GM12891 (cell line): ENCODE measurements at regions not wholly inside any gene's neighbourhood (a gene's known extent, or its start where the extent isn't known, plus 50 kb on each side); places are given as distances from the start of the nearest gene placed in this dataset.
A peak's percentile ranks its signal among the peaks of the same experiment; 100 is the strongest.
"Not testable (repeated sequence)": the region's sequence is repeated elsewhere in the genome, so short reads cannot be mapped to it uniquely, and the experiment has no call there.

Experiments used
- DNase-seq: peaks from one replicate; pipeline ENCODE4 v3.0.0; 2011; ENCODE audit warnings: low spot score; ENCODE audit not compliant: insufficient read length
- FAIRE-seq: peaks from 2 replicates; lab custom pipeline; 2011; peaks lifted over from hg19 to GRCh38; lab: Jason Lieb, UNC
- PAX5 ChIP-seq: IDR thresholded peaks from 2 replicates; pipeline ENCODE4 v1.6.1; 2011; ENCODE audit warnings: low read length, moderate library complexity, mild to moderate bottlenecking; ENCODE audit not compliant: insufficient read depth, severe bottlenecking
- POLR2A ChIP-seq: IDR thresholded peaks from 2 replicates; pipeline ENCODE4 v1.6.1; 2011; ENCODE audit warnings: low read depth, low read length, control low read depth
- POLR2AphosphoS5 ChIP-seq: IDR thresholded peaks from 2 replicates; pipeline ENCODE4 v1.6.1; 2011; ENCODE audit warnings: low read depth, low read length, control low read depth
- POU2F2 ChIP-seq: IDR thresholded peaks from 2 replicates; pipeline ENCODE4 v1.6.1; 2011; ENCODE audit warnings: low read depth, mild to moderate bottlenecking, control low read depth, low read length, moderate library complexity
- SPI1 ChIP-seq: IDR thresholded peaks from 2 replicates; pipeline ENCODE4 v1.6.1; 2011; ENCODE audit warnings: low read depth, low read length, control low read depth
- TAF1 ChIP-seq: IDR thresholded peaks from 2 replicates; pipeline ENCODE4 v1.6.1; 2011; ENCODE audit warnings: low read depth, low read length, control low read depth

DNA sequence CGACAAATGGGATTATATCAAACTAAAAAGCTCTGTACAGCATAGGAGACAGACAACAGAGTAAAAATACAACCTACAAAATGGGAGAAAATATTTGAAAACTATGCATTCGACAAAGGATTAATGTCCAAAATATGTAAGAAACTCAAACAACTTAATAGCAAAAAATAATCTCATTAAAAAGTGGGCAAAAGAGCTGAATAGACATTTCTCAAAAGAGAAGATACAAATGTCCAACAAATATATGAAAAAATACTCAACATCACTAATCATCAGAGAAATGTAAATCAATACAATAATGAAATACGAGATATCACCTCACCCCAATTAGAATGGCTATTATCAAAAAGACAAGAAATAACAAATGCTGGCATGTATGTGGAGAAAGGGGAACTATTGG is 272.9 kb downstream of the KLHL13 start:
- FAIRE-seq (no peak), DNase-seq (no peak)
- TF ChIP-seq TAF1 = no peak
- TF ChIP-seq SPI1 = no peak

DNA sequence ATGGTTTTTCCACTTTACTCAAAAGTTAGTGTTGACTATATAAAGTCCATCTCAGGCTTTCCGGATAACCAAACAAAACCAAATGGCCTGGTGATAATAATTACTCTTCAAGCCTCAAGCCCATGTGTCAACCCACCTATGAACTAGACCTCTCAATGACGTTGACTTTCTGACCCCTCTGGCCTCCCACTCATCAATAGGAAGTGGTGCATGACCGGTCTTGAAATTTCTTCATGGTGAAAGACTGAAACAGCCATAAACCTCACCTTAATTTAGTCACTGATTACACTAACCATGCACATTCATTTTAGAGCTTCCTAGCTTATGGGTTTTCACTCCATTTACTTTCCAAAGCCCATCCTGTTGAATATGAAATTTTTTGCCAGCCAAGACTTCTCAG is 276.0 kb downstream of the KLHL13 start:
- DNase-seq (no peak), FAIRE-seq (peak; percentile 80)
- TF ChIP-seq TAF1 = no peak
- no peak for TF ChIP-seq POLR2A
- no peak for TF ChIP-seq PAX5
- TF ChIP-seq POU2F2 = no peak
- no peak for TF ChIP-seq POLR2AphosphoS5
- no peak for TF ChIP-seq SPI1

DNA sequence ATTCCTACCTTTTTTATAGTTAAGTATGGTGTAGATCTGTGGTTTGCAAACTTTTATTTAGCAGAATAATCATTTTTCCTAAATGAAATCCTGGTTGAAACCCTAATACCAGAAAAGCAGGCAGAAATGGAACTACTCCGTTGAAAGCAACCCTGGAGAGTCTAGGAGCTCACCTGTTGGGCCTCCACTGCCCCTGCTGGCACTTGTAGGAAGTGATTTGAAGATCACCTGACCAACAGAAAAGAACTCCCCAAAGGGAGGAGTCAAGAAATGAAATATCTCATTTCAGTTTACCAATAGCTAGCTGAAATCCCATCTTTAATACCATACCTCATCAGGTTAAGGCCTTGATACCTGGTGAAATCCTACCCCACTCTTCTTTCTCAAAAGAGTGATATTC is 277.1 kb downstream of the KLHL13 start:
- no peak for DNase-seq

DNA sequence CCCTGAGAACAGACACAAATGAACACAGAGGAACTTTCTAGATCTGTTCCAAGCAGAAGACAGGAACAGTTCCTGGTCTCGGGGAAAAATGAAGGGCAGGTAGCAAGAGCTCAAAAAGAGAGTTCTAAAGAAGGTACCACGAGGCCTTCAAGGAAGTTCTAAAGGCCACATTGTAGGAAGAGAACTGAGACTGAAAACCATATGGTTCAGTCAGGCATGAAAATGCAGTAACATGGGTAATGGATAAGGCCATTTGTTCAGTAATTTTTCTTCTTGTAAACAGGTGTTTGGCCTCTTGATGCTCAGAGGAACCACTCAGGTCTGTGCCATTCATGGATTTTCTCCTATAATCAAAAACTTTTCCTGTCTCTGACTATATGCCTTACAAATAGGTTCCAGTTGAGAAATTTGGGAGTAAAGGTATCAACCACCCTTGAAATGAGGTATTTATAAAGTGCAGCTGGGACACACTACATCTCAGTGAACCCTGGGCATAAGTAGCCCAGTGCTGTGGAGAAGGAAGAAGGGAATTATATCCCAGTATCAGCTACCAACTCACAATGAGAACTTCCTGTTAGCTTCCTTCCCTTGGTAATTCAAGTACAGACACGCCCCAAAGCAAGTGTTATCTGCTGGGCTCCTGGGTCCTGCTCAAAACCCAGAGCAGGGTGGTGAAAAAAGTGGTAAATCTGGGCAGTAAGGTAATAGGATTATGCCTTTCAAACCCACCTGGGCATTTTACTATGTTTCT is 277.9 kb downstream of the KLHL13 start:
- FAIRE-seq = peak; percentile 84
- no peak for TF ChIP-seq POLR2AphosphoS5
- no peak for TF ChIP-seq POU2F2
- peak; percentile 47 for TF ChIP-seq SPI1
- no peak for DNase-seq

More for the DNA sequence above, 277.1 kb downstream of the KLHL13 start:
- TF ChIP-seq POU2F2 (no peak), POLR2A (no peak), TAF1 (no peak), SPI1 (no peak)
- FAIRE-seq = no peak

DNA sequence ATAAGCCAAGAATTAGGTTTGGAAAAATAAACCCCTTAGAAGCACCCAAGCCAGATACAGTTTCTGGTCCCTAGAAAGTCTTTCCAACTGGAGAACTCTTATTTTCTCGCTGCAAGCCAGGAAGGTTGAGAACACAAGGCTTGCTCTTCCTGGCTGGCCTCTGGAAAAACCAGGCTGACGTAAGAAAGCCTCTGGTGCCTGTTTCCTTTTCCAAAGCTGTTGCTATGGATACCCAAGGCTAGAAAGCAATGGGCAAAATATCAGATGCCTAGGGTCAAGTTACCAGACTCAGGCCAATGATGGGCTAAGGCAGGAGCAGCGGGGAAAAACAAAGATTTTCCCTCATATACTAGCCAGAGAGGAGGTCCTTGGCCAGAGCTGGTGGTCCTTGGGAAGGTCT is 281.6 kb downstream of the KLHL13 start:
- FAIRE-seq = no peak
- TF ChIP-seq SPI1 (no peak), POLR2AphosphoS5 (no peak), TAF1 (no peak), POU2F2 (no peak), POLR2A (no peak), PAX5 (no peak)
- DNase-seq = no peak

DNA sequence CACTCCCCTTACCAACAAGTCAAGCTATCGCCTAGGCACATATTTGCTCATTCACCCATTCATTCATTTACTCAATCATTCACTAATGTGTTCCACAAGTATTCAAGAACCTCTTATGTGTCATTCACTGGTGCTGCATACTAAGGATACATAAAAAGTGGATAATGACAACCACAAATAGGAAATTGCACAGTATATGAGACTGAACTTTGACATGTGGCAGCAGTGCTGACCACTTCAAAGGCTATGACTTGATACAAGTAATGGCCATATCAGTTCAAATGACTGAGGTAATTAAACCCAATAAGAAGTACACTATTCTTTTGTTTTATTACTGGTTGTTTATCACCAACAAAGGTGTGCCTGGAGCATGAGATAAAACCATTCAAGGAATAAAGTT is 282.5 kb downstream of the KLHL13 start:
- TF ChIP-seq TAF1 = no peak
- no peak for TF ChIP-seq PAX5
- TF ChIP-seq SPI1 = no peak
- DNase-seq (no peak), FAIRE-seq (no peak)

DNA sequence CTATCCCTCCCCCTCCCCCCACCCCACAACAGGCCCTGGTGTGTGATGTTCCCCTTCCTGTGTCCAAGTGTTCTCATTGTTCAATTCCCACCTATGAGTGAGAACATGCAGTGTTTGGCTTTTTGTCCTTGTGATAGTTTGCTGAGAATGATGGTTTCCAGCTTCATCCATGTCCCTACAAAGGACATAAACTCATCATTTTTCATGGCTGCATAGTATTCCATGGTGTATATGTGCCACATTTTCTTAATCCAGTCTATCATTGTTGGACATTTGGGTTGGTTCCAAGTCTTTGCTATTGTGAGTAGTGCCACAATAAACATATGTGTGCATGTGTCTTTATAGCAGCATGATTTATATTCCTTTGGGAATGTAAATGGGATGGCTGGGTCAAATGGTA is 295.1 kb downstream of the KLHL13 start:
- not testable (repeated sequence) for DNase-seq, FAIRE-seq

DNA sequence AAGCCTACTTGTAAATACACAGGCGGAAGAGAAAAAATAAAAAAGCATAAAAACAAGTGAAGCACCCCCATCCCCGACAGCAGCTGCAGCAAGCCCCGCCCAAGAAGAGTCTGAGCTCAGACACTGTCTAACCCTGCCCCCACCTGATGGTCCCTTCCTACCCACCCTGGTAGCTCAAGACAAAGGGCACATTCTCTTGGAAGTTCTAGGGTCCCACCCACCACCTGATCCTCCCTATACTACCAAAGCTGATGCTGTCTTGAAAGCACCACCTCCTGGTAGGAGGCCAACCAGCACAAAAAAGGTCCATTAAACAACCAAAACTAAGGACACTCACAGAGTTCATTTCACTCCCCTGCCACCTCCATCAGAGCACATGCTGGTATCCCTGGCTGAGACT is 308.2 kb downstream of the KLHL13 start:
- DNase-seq (no peak), FAIRE-seq (no peak)
- TF ChIP-seq SPI1 (no peak), POU2F2 (no peak), PAX5 (no peak), POLR2A (no peak), TAF1 (no peak), POLR2AphosphoS5 (no peak)

DNA sequence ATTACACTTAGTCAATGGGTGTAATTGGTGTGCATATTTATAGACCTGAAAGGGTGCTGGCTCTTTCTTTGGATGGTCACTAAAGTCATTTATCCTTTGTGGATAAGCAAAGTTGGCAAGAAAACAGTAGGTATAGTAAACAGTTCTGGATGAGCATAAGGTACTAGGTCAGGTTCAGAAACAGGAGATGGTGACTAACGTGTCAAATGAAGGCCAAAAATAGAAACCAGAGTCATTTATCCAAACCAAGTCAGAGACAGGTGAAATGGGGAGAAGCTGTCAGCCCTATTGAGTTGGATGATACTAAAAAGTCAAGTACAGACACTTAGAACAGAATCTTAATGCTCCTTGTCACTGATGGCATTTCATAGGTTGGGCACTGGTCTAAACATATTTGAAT is 313.1 kb downstream of the KLHL13 start:
- no peak for FAIRE-seq
- no peak for DNase-seq
- TF ChIP-seq POU2F2 (no peak), TAF1 (no peak), SPI1 (no peak)

DNA sequence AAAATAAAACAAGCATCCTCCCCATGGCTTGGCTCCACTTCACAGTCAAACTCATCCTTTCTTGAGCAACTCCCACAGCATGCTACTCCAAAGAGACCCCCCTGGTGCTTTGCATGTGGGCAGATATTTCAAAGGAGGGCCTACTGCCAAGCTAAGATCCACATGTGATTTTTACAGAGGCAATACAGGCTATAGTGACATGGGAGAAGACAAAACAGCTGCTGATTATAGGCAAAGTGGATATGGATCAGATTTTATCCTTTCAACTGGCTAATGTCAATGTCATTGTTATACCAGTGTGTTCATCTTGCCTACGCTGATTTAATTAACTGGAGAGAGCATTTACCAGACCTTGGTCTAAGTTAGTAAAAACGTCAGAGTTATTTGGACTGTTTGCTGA is 328.3 kb downstream of the KLHL13 start:
- no peak for FAIRE-seq
- no peak for DNase-seq
- TF ChIP-seq PAX5 = no peak
- no peak for TF ChIP-seq POU2F2
- no peak for TF ChIP-seq POLR2AphosphoS5
- no peak for TF ChIP-seq SPI1
- TF ChIP-seq TAF1 = no peak
- no peak for TF ChIP-seq POLR2A

DNA sequence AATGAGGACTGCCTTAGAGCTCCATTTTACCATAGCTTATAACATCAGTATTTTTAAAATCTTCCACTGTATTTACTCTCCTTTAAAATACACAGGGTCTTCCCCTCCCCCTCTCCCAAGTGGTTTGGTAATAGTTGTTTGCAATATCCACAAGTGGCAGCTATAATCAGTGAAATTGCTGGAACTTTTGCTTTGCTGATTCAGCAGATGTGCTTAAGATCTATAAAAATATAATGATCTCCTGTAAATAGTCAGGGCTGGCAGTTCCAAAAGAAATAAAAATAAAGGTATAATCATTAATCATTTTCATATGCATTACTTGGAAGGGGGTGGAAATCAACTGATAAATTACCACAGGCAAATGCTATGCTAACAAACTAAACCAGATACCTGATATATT is 345.2 kb downstream of the KLHL13 start:
- FAIRE-seq (no peak), DNase-seq (no peak)
- TF ChIP-seq PAX5 = no peak
- TF ChIP-seq SPI1 = no peak
- no peak for TF ChIP-seq POLR2A
- no peak for TF ChIP-seq POLR2AphosphoS5
- TF ChIP-seq POU2F2 = no peak
- no peak for TF ChIP-seq TAF1
